Activated CD4-positive, alpha-beta T cell treated with anti-CD3 and anti-CD28 coated beads, Interleukin-2, amount 10 ng/mL, durations not matched to agents 7 days and 5 days (primary cell): ENCODE measurements at regions not wholly inside any gene's neighbourhood (a gene's known extent, or its start where the extent isn't known, plus 50 kb on each side); places are given as distances from the start of the nearest gene placed in this dataset.
"Not testable (repeated sequence)": the region's sequence is repeated elsewhere in the genome, so short reads cannot be mapped to it uniquely, and the experiment has no call there.

Experiments used
- CTCF ChIA-PET: fragments of 350-600 bp; sonication (Branson Sonifier 250); formaldehyde crosslinking; loops from one replicate; lab custom pipeline; 2021; ENCODE audit warnings: antibody characterized with exemption; lab: Charles Lee
- POLR2A ChIA-PET: fragments of 350-600 bp; sonication (Branson Sonifier 250); formaldehyde crosslinking; loops from one replicate; lab custom pipeline; 2021; ENCODE audit warnings: antibody characterized with exemption; lab: Charles Lee
- DNase-seq: peaks from one replicate; pipeline ENCODE4 v3.0.0-alpha.2; 2020
- H3K27ac Mint-ChIP-seq: one replicate; pipeline ENCODE4 v1.8.0; 2021; ENCODE audit warnings: mild to moderate bottlenecking, moderate library complexity, mixed read lengths
- H3K27me3 Mint-ChIP-seq: one replicate; pipeline ENCODE4 v1.8.0; 2021; ENCODE audit warnings: mixed read lengths
- H3K36me3 Mint-ChIP-seq: one replicate; pipeline ENCODE4 v1.8.0; 2021; ENCODE audit warnings: low read depth, mixed read lengths
- H3K4me1 Mint-ChIP-seq: one replicate; pipeline ENCODE4 v1.8.0; 2021; ENCODE audit warnings: mixed read lengths
- H3K4me3 Mint-ChIP-seq: one replicate; pipeline ENCODE4 v1.8.0; 2021; ENCODE audit warnings: mild to moderate bottlenecking, moderate library complexity, mixed read lengths
- H3K9me3 Mint-ChIP-seq: one replicate; pipeline ENCODE4 v1.8.0; 2021; ENCODE audit warnings: mixed read lengths

GRCh38 chr4:57766341-57766740, 656.2 kb upstream of the IGFBP7 start:
- Mint-ChIP-seq H3K36me3 (no peaks in the 10 kb centered on the region), H3K4me3 (no peak overlapping the region), H3K4me1 (no peaks in the 10 kb centered on the region), H3K27me3 (no peaks in the 10 kb centered on the region), H3K27ac (no peak overlapping the region), H3K9me3 (peaks cover 8% of the 10 kb centered on the region)
- ChIA-PET CTCF (no interaction called here), POLR2A (no interaction called here)
- DNase-seq = no peak

GRCh38 chr4:57764856-57765255, 654.7 kb upstream of the IGFBP7 start:
- H3K4me1 Mint-ChIP-seq = no peaks in the 10 kb centered on the region
- no peak for DNase-seq
- no peaks in the 10 kb centered on the region for H3K36me3 Mint-ChIP-seq
- peaks cover 7% of the 10 kb centered on the region for H3K9me3 Mint-ChIP-seq
- no peaks in the 10 kb centered on the region for H3K27me3 Mint-ChIP-seq
- H3K4me3 Mint-ChIP-seq = no peak overlapping the region
- ChIA-PET CTCF (no interaction called here), POLR2A (no interaction called here)
- no peak overlapping the region for H3K27ac Mint-ChIP-seq

GRCh38 chr4:57763070-57763469, 652.9 kb upstream of the IGFBP7 start:
- Mint-ChIP-seq H3K4me3 (no peak overlapping the region), H3K36me3 (no peaks in the 10 kb centered on the region), H3K4me1 (no peaks in the 10 kb centered on the region), H3K9me3 (peaks cover 6% of the 10 kb centered on the region), H3K27me3 (no peaks in the 10 kb centered on the region), H3K27ac (no peak overlapping the region)
- POLR2A ChIA-PET = no interaction called here
- DNase-seq = no peak
- CTCF ChIA-PET = no interaction called here

GRCh38 chr4:57740625-57741190, 630.5 kb upstream of the IGFBP7 start:
- no peak for DNase-seq
- Mint-ChIP-seq H3K4me3 (no peak overlapping the region), H3K4me1 (no peaks in the 10 kb centered on the region), H3K36me3 (no peaks in the 10 kb centered on the region), H3K27ac (no peak overlapping the region), H3K9me3 (peaks cover 4% of the 10 kb centered on the region), H3K27me3 (no peaks in the 10 kb centered on the region)
- POLR2A ChIA-PET = no interaction called here
- CTCF ChIA-PET = no interaction called here

GRCh38 chr4:57736781-57737180, 626.6 kb upstream of the IGFBP7 start:
- H3K27me3 Mint-ChIP-seq = no peaks in the 10 kb centered on the region
- H3K9me3 Mint-ChIP-seq = no peaks in the 10 kb centered on the region
- ChIA-PET POLR2A (no interaction called here), CTCF (no interaction called here)
- no peak for DNase-seq
- H3K4me3 Mint-ChIP-seq = no peak overlapping the region
- no peak overlapping the region for H3K27ac Mint-ChIP-seq
- H3K36me3 Mint-ChIP-seq = no peaks in the 10 kb centered on the region
- no peaks in the 10 kb centered on the region for H3K4me1 Mint-ChIP-seq

GRCh38 chr4:57734104-57734670, 624.0 kb upstream of the IGFBP7 start:
- ChIA-PET CTCF (no interaction called here), POLR2A (no interaction called here)
- H3K27me3 Mint-ChIP-seq = no peaks in the 10 kb centered on the region
- H3K4me1 Mint-ChIP-seq = no peaks in the 10 kb centered on the region
- no peak overlapping the region for H3K4me3 Mint-ChIP-seq
- no peak overlapping the region for H3K27ac Mint-ChIP-seq
- no peak for DNase-seq
- no peaks in the 10 kb centered on the region for H3K36me3 Mint-ChIP-seq
- H3K9me3 Mint-ChIP-seq = no peaks in the 10 kb centered on the region

GRCh38 chr4:57729775-57730570, 619.8 kb upstream of the IGFBP7 start:
- H3K4me1 Mint-ChIP-seq, H3K4me3 Mint-ChIP-seq, CTCF ChIA-PET, DNase-seq, POLR2A ChIA-PET, H3K36me3 Mint-ChIP-seq, H3K9me3 Mint-ChIP-seq, H3K27ac Mint-ChIP-seq, H3K27me3 Mint-ChIP-seq: not testable (repeated sequence)

- CTCF ChIA-PET = no interaction called here
- no peaks in the 10 kb centered on the region for H3K4me1 Mint-ChIP-seq
- H3K27me3 Mint-ChIP-seq = no peaks in the 10 kb centered on the region
- POLR2A ChIA-PET = no interaction called here
- peaks cover 3% of the 10 kb centered on the region for H3K9me3 Mint-ChIP-seq
- no peak overlapping the region for H3K27ac Mint-ChIP-seq
- H3K36me3 Mint-ChIP-seq = no peaks in the 10 kb centered on the region
- no peak overlapping the region for H3K4me3 Mint-ChIP-seq
- no peak for DNase-seq
Measured at GRCh38 chr4:57726154-57726553, 616.0 kb upstream of the IGFBP7 start.

- H3K27me3 Mint-ChIP-seq = no peaks in the 10 kb centered on the region
- H3K4me1 Mint-ChIP-seq = no peaks in the 10 kb centered on the region
- H3K4me3 Mint-ChIP-seq = no peak overlapping the region
- no peaks in the 10 kb centered on the region for H3K36me3 Mint-ChIP-seq
- no peak overlapping the region for H3K27ac Mint-ChIP-seq
- ChIA-PET CTCF (no interaction called here), POLR2A (no interaction called here)
- peaks cover 2% of the 10 kb centered on the region for H3K9me3 Mint-ChIP-seq
- no peak for DNase-seq
Measured at GRCh38 chr4:57719456-57719855, 609.3 kb upstream of the IGFBP7 start.

- H3K36me3 Mint-ChIP-seq, CTCF ChIA-PET, H3K27me3 Mint-ChIP-seq, H3K9me3 Mint-ChIP-seq, H3K4me3 Mint-ChIP-seq, DNase-seq, H3K27ac Mint-ChIP-seq, H3K4me1 Mint-ChIP-seq: not testable (repeated sequence)
- POLR2A ChIA-PET = interaction anchor here (0.6 kb wide), 1 partner anchor 219 kb away, joined by 3 read pairs; no protein-coding TSS in a partner anchor
Measured at GRCh38 chr4:57714313-57714712, 604.1 kb upstream of the IGFBP7 start.

- Mint-ChIP-seq H3K4me1 (no peaks in the 10 kb centered on the region), H3K27me3 (no peaks in the 10 kb centered on the region), H3K27ac (no peak overlapping the region), H3K9me3 (peaks cover 2% of the 10 kb centered on the region), H3K36me3 (no peaks in the 10 kb centered on the region), H3K4me3 (no peak overlapping the region)
- no peak for DNase-seq
- POLR2A ChIA-PET = no interaction called here
- CTCF ChIA-PET = no interaction called here
Measured at GRCh38 chr4:57710053-57710452, 599.9 kb upstream of the IGFBP7 start.

GRCh38 chr4:57691370-57691769, 581.2 kb upstream of the IGFBP7 start:
- no peak for DNase-seq
- ChIA-PET CTCF (no interaction called here), POLR2A (no interaction called here)
- H3K27me3 Mint-ChIP-seq = no peaks in the 10 kb centered on the region
- H3K36me3 Mint-ChIP-seq = no peaks in the 10 kb centered on the region
- H3K27ac Mint-ChIP-seq = no peak overlapping the region
- H3K4me1 Mint-ChIP-seq = no peaks in the 10 kb centered on the region
- H3K4me3 Mint-ChIP-seq = no peak overlapping the region
- H3K9me3 Mint-ChIP-seq = no peaks in the 10 kb centered on the region

GRCh38 chr4:57689693-57690205, 579.6 kb upstream of the IGFBP7 start:
- H3K9me3 Mint-ChIP-seq = no peaks in the 10 kb centered on the region
- H3K27me3 Mint-ChIP-seq = no peaks in the 10 kb centered on the region
- no peaks in the 10 kb centered on the region for H3K4me1 Mint-ChIP-seq
- H3K36me3 Mint-ChIP-seq = no peaks in the 10 kb centered on the region
- no peak for DNase-seq
- H3K4me3 Mint-ChIP-seq = no peak overlapping the region
- CTCF ChIA-PET = no interaction called here
- no peak overlapping the region for H3K27ac Mint-ChIP-seq
- POLR2A ChIA-PET = no interaction called here
